UCSD-AML1 (cell line): ENCODE measurements at regions not wholly inside any gene's neighbourhood (a gene's known extent, or its start where the extent isn't known, plus 50 kb on each side); places are given as distances from the start of the nearest gene placed in this dataset.
"Not testable (repeated sequence)": the region's sequence is repeated elsewhere in the genome, so short reads cannot be mapped to it uniquely, and the experiment has no call there.

Experiments used
- DNase-seq: peaks from one replicate; lab custom pipeline; 2025; ENCODE audit not compliant: unreplicated experiment; lab: John Stamatoyannopoulos, UW

GRCh38 chr21:19490481-19490880 lies 1086.9 kb upstream of the TMPRSS15 start:
- no peak for DNase-seq

GRCh38 chr21:19493437-19494241 lies 1090.1 kb upstream of the TMPRSS15 start:
- not testable (repeated sequence) for DNase-seq

GRCh38 chr21:19501115-19501514 lies 1097.5 kb upstream of the TMPRSS15 start:
- no peak for DNase-seq

GRCh38 chr21:19507682-19508260 lies 1104.2 kb upstream of the TMPRSS15 start:
- DNase-seq: no peak

- DNase-seq: no peak
Measured at GRCh38 chr21:19508442-19508841, 1104.9 kb upstream of the TMPRSS15 start.

GRCh38 chr21:19508844-19509243 lies 1105.3 kb upstream of the TMPRSS15 start:
- no peak for DNase-seq

GRCh38 chr21:19510057-19510456 lies 1106.5 kb upstream of the TMPRSS15 start:
- DNase-seq: no peak

- DNase-seq: no peak
Measured at GRCh38 chr21:19510653-19511052, 1107.1 kb upstream of the TMPRSS15 start.

GRCh38 chr21:19522381-19522780 lies 1118.8 kb upstream of the TMPRSS15 start:
- DNase-seq: no peak

GRCh38 chr21:19523061-19523460 lies 1119.5 kb upstream of the TMPRSS15 start:
- DNase-seq: no peak

- DNase-seq: no peak
Measured at GRCh38 chr21:19523746-19524145, 1120.2 kb upstream of the TMPRSS15 start.

GRCh38 chr21:19529031-19529430 lies 1125.4 kb upstream of the TMPRSS15 start:
- no peak for DNase-seq

GRCh38 chr21:19535356-19535755 lies 1131.8 kb upstream of the TMPRSS15 start:
- no peak for DNase-seq

- DNase-seq: no peak
Measured at GRCh38 chr21:19537116-19537515, 1133.5 kb upstream of the TMPRSS15 start.

- no peak for DNase-seq
Measured at GRCh38 chr21:19540287-19540686, 1136.7 kb upstream of the TMPRSS15 start.

- DNase-seq: no peak
Measured at GRCh38 chr21:19541602-19542001, 1138.0 kb upstream of the TMPRSS15 start.

GRCh38 chr21:19544493-19544892 lies 1140.9 kb upstream of the TMPRSS15 start:
- DNase-seq: not testable (repeated sequence)

GRCh38 chr21:19547951-19548840 lies 1144.6 kb upstream of the TMPRSS15 start:
- no peak for DNase-seq

- DNase-seq: no peak
Measured at GRCh38 chr21:19553919-19554615, 1150.5 kb upstream of the TMPRSS15 start.

- DNase-seq: no peak
Measured at GRCh38 chr21:19557046-19557445, 1153.5 kb upstream of the TMPRSS15 start.

GRCh38 chr21:19557488-19557887 lies 1153.9 kb upstream of the TMPRSS15 start:
- DNase-seq: no peak
